ENCODE measurements at regions not wholly inside any gene's neighbourhood (a gene's known extent, or its start where the extent isn't known, plus 50 kb on each side); places are given as distances from the start of the nearest gene placed in this dataset.

- Histone ChIP-seq H3K36me3 (replicated peaks; ENCODE audit: low read depth, low read length) (no peaks in the 10 kb centered on the region), H3K4me3 (ENCODE audit: low read length) (no peak overlapping the region), H3K27ac (ENCODE audit: low read length) (no peak overlapping the region), H4K20me1 (ENCODE audit: insufficient read depth, low read length) (no peaks in the 10 kb centered on the region), H3K4me1 (ENCODE audit: low read length) (no peaks in the 10 kb centered on the region), H3K9ac (ENCODE audit: low read length) (no peak overlapping the region), H3K4me2 (ENCODE audit: low read length) (no peak overlapping the region), H2AFZ (ENCODE audit: low read depth, low read length) (no peak overlapping the region), H3K9me3 (ENCODE audit: insufficient read depth, low read length) (no peaks in the 10 kb centered on the region), H3K27me3 (ENCODE audit: low read depth, low read length) (no peaks in the 10 kb centered on the region), H3K79me2 (ENCODE audit: low read length) (no peaks in the 10 kb centered on the region)
- TF ChIP-seq CTCF (IDR thresholded peaks at IDR 0.05; ENCODE audit: low read depth, low read length) = no peak
- no peak for TF ChIP-seq EZH2phosphoT487 (IDR thresholded peaks at IDR 0.05; ENCODE audit: low read depth)
These were observed 412.8 kb downstream of the KIF2B start for GRCh38 chr17:54235571-54235970.

GRCh38 chr17:54237911-54238515, 415.3 kb downstream of the KIF2B start:
- Histone ChIP-seq H3K4me2 (ENCODE audit: low read length) (no peak overlapping the region), H4K20me1 (ENCODE audit: insufficient read depth, low read length) (no peaks in the 10 kb centered on the region), H2AFZ (ENCODE audit: low read depth, low read length) (no peak overlapping the region), H3K9ac (ENCODE audit: low read length) (no peak overlapping the region), H3K9me3 (ENCODE audit: insufficient read depth, low read length) (no peaks in the 10 kb centered on the region), H3K79me2 (ENCODE audit: low read length) (no peaks in the 10 kb centered on the region), H3K27ac (ENCODE audit: low read length) (no peak overlapping the region), H3K36me3 (replicated peaks; ENCODE audit: low read depth, low read length) (no peaks in the 10 kb centered on the region), H3K27me3 (ENCODE audit: low read depth, low read length) (no peaks in the 10 kb centered on the region), H3K4me1 (ENCODE audit: low read length) (no peaks in the 10 kb centered on the region), H3K4me3 (ENCODE audit: low read length) (no peak overlapping the region)
- no peak for TF ChIP-seq CTCF (IDR thresholded peaks at IDR 0.05; ENCODE audit: low read depth, low read length)
- TF ChIP-seq EZH2phosphoT487 (IDR thresholded peaks at IDR 0.05; ENCODE audit: low read depth) = no peak

DNA sequence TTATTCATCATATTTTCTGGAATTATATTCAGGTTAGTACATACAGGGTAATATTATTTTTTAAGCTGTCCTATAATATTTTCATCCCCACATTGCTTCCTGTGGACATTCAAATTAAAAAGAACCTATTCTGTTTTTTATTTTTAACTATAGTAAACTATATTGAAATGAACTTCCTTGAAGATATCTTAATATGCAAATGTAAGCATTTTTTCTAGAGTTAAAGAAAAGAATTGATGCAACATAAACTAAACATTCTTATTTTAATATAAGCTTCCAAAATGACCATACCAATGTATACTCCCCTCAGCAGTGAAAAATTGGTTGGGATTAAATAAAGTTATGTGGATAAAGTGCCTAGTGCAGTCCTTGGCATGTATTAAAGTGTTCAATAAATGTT, 416.6 kb downstream of the KIF2B start:
- no peak for TF ChIP-seq CTCF (IDR thresholded peaks at IDR 0.05; ENCODE audit: low read depth, low read length)
- Histone ChIP-seq H3K4me3 (ENCODE audit: low read length) (no peak overlapping the region), H3K27ac (ENCODE audit: low read length) (no peak overlapping the region), H3K4me1 (ENCODE audit: low read length) (no peaks in the 10 kb centered on the region), H3K79me2 (ENCODE audit: low read length) (no peaks in the 10 kb centered on the region), H4K20me1 (ENCODE audit: insufficient read depth, low read length) (no peaks in the 10 kb centered on the region), H3K27me3 (ENCODE audit: low read depth, low read length) (no peaks in the 10 kb centered on the region), H3K9me3 (ENCODE audit: insufficient read depth, low read length) (no peaks in the 10 kb centered on the region), H3K9ac (ENCODE audit: low read length) (no peak overlapping the region), H2AFZ (ENCODE audit: low read depth, low read length) (no peak overlapping the region), H3K4me2 (ENCODE audit: low read length) (no peak overlapping the region), H3K36me3 (replicated peaks; ENCODE audit: low read depth, low read length) (no peaks in the 10 kb centered on the region)

DNA sequence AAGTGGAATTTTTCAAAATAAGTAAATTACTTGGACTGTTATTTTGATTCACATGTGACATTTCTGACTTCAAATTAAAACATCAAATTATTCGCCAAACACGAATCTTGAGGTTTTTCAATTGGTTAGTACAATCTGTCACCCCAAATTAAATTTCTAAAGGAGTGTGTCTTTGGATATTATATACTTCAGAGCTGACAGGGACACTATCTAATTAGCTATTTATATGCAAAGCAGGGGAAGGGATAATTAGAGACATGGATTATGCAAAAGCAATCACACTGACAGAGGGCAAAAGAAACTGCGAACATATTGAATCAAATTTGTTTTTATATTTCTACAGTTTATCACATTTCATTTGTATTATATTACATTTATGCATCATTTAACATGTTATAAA, 433.0 kb downstream of the KIF2B start:
- Histone ChIP-seq H3K79me2 (ENCODE audit: low read length) (no peaks in the 10 kb centered on the region), H3K27me3 (ENCODE audit: low read depth, low read length) (no peaks in the 10 kb centered on the region), H3K9me3 (ENCODE audit: insufficient read depth, low read length) (no peaks in the 10 kb centered on the region), H3K9ac (ENCODE audit: low read length) (no peak overlapping the region), H3K36me3 (replicated peaks; ENCODE audit: low read depth, low read length) (no peaks in the 10 kb centered on the region), H3K27ac (ENCODE audit: low read length) (no peak overlapping the region), H3K4me2 (ENCODE audit: low read length) (no peak overlapping the region), H4K20me1 (ENCODE audit: insufficient read depth, low read length) (no peaks in the 10 kb centered on the region), H3K4me3 (ENCODE audit: low read length) (no peak overlapping the region), H3K4me1 (ENCODE audit: low read length) (no peaks in the 10 kb centered on the region), H2AFZ (ENCODE audit: low read depth, low read length) (no peak overlapping the region)
- no peak for TF ChIP-seq EZH2phosphoT487 (IDR thresholded peaks at IDR 0.05; ENCODE audit: low read depth)
- no peak for TF ChIP-seq CTCF (IDR thresholded peaks at IDR 0.05; ENCODE audit: low read depth, low read length)

Data from OCI-LY3 (cell line).